Spleen (tissue), 11 donors: ENCODE measurements at regions not wholly inside any gene's neighbourhood (a gene's known extent, or its start where the extent isn't known, plus 50 kb on each side); places are given as distances from the start of the nearest gene placed in this dataset.

ENCODE experiments used
- DNase-seq: peaks from one replicate; pipeline ENCODE4 v3.0.0-alpha.2; 2020
- H3K27ac ChIP-seq, 8 donors: fragments of 200-600 bp; sonication (generic) in 7 of 8; 1 replicate in 4 of 8; 2 replicates in 4 of 8; pipeline versions ENCODE4 v1.5.0 to v1.8.0; 2016 to 2021; ENCODE audit warnings: inconsistent platforms in 4 of 8, mild to moderate bottlenecking in 4 of 8, moderate library complexity in 1 of 8
- H3K27me3 ChIP-seq, 7 donors: fragments of 200-600 bp; sonication (generic) in 6 of 7; replicated peaks in 1 of 7; 1 replicate in 4 of 7; 2 replicates in 3 of 7; pipeline versions ENCODE4 v1.5.0 to v1.8.0; 2016 to 2021; ENCODE audit warnings: inconsistent platforms in 3 of 7, mild to moderate bottlenecking in 1 of 7
- H3K36me3 ChIP-seq, 6 donors: fragments of 200-600 bp; sonication (generic) in 5 of 6; 1 replicate in 4 of 6; 2 replicates in 2 of 6; pipeline versions ENCODE4 v1.5.0 to v1.8.0; 2016 to 2021; ENCODE audit warnings: inconsistent platforms in 2 of 6
- H3K4me1 ChIP-seq, 6 donors: fragments of 200-600 bp; sonication (generic) in 5 of 6; 1 replicate in 3 of 6; 2 replicates in 3 of 6; pipeline versions ENCODE4 v1.5.0 to v1.8.0; 2016 to 2021; ENCODE audit warnings: inconsistent platforms in 3 of 6
- H3K4me3 ChIP-seq, 8 donors: fragments of 200-600 bp; sonication (generic) in 7 of 8; 1 replicate in 4 of 8; 2 replicates in 4 of 8; pipeline versions ENCODE4 v1.5.0 to v1.8.0; 2016 to 2021; ENCODE audit warnings: inconsistent platforms in 4 of 8, mild to moderate bottlenecking in 4 of 8, moderate library complexity in 2 of 8
- H3K9me3 ChIP-seq, 8 donors: fragments of 200-600 bp; sonication (generic) in 7 of 8; 1 replicate in 4 of 8; 2 replicates in 4 of 8; pipeline versions ENCODE4 v1.5.0 to v1.8.0; 2016 to 2021; ENCODE audit warnings: inconsistent platforms in 4 of 8
- POLR2A ChIP-seq, 3 donors: fragments of 450-650 bp; IDR thresholded peaks; one replicate each; pipeline ENCODE4 v1.5.1; 2017; ENCODE audit warnings: antibody characterized with exemption in 3 of 3, mild to moderate bottlenecking in 1 of 3
- POLR2AphosphoS5 ChIP-seq, 3 donors: sonication (generic); formaldehyde crosslinking; IDR thresholded peaks; one replicate each; pipeline ENCODE4 v1.5.1; 2017; ENCODE audit warnings: antibody characterized with exemption in 3 of 3
- WGBS, 5 donors: extraction: QIAGEN DNeasy Blood & Tissue Kit in 3 of 5; methylation state at CpG; one replicate each; pipeline versions ENCODE4 v1.1.5 to v1.1.7; 2013 to 2018; 5-methylcytosine and 5-hydroxymethylcytosine counted together
- intact Hi-C: fragments of 100-400 bp; cut with DNase I; formaldehyde crosslinking; loops from one replicate; pipeline ENCODE4 v1.15.0; 2023; ENCODE audit warnings: low total_unique reads
- TF ChIP-seq, protein P1 (sequence below), 11 experiments: fragments of 200-600 bp in 7 of 11; fragments of 450-650 bp in 4 of 11; sonication (generic) in 4 of 11; IDR thresholded peaks in 8 of 11; conservative IDR thresholded peaks in 3 of 11; 1 replicate in 7 of 11; 2 replicates in 4 of 11; pipeline versions ENCODE4 v1.4.0 to v1.8.0; 2016 to 2021; ENCODE audit warnings: antibody characterized with exemption in 11 of 11, inconsistent platforms in 4 of 11, mild to moderate bottlenecking in 1 of 11
- donor health status: healthy with polysubstance abuse.
- donor health status: DM: no; HTN: no; CAD: no; lungs with moderate emphysema.
- donor health status: DM: no; HTN: no; CAD: no.
- donor health status: Bipolar disorder and iron deficiency.
- donor health status: healthy.
- donor health status: DM: no; HTN: no; CAD: no.
- donor health status: DM: yes; HTN: yes; CAD: no.

DNA sequence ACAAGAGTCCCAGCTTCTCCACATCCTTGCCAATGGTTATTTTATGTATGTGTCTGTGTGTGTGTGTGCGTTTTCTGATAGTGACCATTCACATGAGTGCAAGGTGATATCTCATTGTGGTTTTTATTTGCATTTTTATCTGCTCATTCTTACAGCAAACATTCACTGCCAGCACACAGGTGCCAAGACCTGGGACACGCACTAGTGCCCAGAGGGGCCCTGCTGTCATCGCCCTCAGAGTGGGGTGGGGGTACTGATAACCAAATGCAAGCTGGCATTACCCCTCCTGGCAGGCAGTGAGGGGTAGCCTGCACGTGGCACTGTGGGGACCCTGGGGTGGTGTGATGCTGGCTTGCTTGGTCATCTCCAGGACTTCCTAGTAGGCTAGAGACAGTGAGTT is 285.4 kb downstream of the LPIN1 start:
- Histone ChIP-seq H3K36me3 (no peaks in the 10 kb centered on the region), H3K27ac (peak overlapping the region in 3 of 8 donors; percentile 24 to 33 (median 25)), H3K9me3 (no peaks in the 10 kb centered on the region), H3K4me3 (no peak overlapping the region), H3K4me1 (peaks cover 0 to 53% (median 28%) of the 10 kb centered on the region in 6 donors), H3K27me3 (no peaks in the 10 kb centered on the region)
- peak in 1 of 3 donors; percentile 12 for TF ChIP-seq POLR2AphosphoS5 (IDR thresholded peaks at IDR 0.05)
- TF ChIP-seq, protein P1, sequence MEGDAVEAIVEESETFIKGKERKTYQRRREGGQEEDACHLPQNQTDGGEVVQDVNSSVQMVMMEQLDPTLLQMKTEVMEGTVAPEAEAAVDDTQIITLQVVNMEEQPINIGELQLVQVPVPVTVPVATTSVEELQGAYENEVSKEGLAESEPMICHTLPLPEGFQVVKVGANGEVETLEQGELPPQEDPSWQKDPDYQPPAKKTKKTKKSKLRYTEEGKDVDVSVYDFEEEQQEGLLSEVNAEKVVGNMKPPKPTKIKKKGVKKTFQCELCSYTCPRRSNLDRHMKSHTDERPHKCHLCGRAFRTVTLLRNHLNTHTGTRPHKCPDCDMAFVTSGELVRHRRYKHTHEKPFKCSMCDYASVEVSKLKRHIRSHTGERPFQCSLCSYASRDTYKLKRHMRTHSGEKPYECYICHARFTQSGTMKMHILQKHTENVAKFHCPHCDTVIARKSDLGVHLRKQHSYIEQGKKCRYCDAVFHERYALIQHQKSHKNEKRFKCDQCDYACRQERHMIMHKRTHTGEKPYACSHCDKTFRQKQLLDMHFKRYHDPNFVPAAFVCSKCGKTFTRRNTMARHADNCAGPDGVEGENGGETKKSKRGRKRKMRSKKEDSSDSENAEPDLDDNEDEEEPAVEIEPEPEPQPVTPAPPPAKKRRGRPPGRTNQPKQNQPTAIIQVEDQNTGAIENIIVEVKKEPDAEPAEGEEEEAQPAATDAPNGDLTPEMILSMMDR (IDR thresholded peaks at IDR 0.05 in 8 of 11, conservative IDR thresholded peaks at IDR 0.05 in 3 of 11), result no peak
- TF ChIP-seq POLR2A (IDR thresholded peaks at IDR 0.05), result no peak
- 60 to 81% (median 69%) methylated on average over 4 of the region's 4 CpGs for WGBS, 5 donors
- intact Hi-C loops, result no loop called here
- peak; percentile 83 for DNase-seq

DNA sequence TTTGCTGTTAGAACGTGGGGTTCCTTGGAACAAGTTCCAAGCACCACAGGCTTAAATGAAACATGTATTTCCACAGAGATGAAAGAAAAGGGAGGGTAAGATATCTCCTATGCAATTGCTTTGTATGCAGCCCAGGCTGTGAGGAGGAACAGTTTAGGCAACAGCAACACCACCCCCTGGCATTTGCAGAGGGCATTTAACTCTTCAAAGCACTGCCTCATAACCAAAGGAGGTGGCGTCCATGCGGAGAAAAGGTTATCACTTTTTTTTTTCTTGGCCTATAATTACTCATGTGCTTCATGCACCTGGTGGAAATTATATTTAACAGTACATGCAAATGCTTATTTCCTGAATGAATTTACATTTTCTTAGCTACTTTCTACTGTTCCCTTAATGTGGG is 286.0 kb downstream of the LPIN1 start:
- peaks cover 0 to 57% (median 28%) of the 10 kb centered on the region in 6 donors for H3K4me1 ChIP-seq
- TF ChIP-seq, protein P1 (IDR thresholded peaks at IDR 0.05 in 8 of 11, conservative IDR thresholded peaks at IDR 0.05 in 3 of 11), result peak in 8 of 11 experiments; percentile 17 to 51 (median 34)
- TF ChIP-seq POLR2A (IDR thresholded peaks at IDR 0.05), result no peak
- H3K36me3 ChIP-seq, result no peaks in the 10 kb centered on the region
- H3K27me3 ChIP-seq, result no peaks in the 10 kb centered on the region
- DNase-seq, result no peak
- H3K9me3 ChIP-seq, result no peaks in the 10 kb centered on the region
- H3K27ac ChIP-seq, result peak overlapping the region in 3 of 8 donors; percentile 25 to 44 (median 33)
- WGBS, 5 donors, result 60 to 73% (median 65%) methylated on average over 3 of the region's 3 CpGs
- intact Hi-C loops, result no loop called here
- H3K4me3 ChIP-seq, result no peak overlapping the region

DNA sequence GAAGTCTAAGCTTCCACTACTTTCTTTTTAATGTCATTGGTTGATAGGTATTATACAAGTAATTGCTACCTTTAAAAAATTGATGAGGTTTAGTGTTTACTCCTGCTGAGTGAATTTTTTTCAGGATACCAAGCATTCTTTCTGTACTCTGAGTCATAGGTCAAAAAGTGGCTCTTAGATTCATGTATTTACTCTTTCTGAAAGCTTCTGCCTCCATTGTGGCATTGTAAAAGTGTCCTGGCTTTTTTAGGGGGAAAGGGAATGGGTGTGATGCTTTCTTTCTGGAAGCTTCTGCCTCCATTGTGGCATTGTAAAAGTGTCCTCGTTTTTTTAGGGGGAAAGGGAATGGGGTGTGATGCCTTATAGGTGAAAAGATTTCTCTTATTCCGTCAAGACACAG is 286.5 kb downstream of the LPIN1 start:
- Histone ChIP-seq H3K36me3 (no peaks in the 10 kb centered on the region), H3K27me3 (no peaks in the 10 kb centered on the region), H3K4me3 (no peak overlapping the region), H3K4me1 (peaks cover 0 to 57% (median 28%) of the 10 kb centered on the region in 6 donors), H3K27ac (peak overlapping the region in 3 of 8 donors; percentile 21 to 44 (median 39)), H3K9me3 (no peaks in the 10 kb centered on the region)
- TF ChIP-seq, protein P1 (IDR thresholded peaks at IDR 0.05 in 8 of 11, conservative IDR thresholded peaks at IDR 0.05 in 3 of 11), result no peak
- TF ChIP-seq POLR2AphosphoS5 (IDR thresholded peaks at IDR 0.05) (no peak), POLR2A (IDR thresholded peaks at IDR 0.05) (no peak)
- DNase-seq, result no peak
- 56 to 71% (median 64%) methylated on average over 2 of the region's 2 CpGs for WGBS, 5 donors
- intact Hi-C loops, result no loop called here

DNA sequence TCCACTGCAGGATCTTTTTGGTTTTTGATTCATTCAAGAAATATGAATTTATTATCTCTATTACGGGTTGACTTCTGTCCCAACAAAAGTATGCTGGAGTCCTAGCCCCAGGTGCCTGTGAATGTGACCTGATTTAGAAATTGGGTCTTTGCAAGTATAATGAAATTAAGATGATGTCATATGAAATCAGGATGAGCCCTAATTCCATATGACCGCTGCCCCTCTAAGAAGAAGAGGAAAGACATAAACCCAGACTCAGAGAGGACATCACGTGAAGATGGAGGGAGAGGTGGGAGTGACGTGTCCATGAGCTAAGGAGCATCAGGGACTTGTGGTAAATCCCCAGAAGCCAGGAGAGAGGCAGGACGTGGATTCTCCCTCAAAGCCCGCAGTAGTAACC is 287.1 kb downstream of the LPIN1 start:
- no peak overlapping the region for H3K4me3 ChIP-seq
- intact Hi-C loops, result no loop called here
- peaks cover 0 to 4% (median 0%) of the 10 kb centered on the region in 8 donors for H3K9me3 ChIP-seq
- H3K27ac ChIP-seq, result peak overlapping the region in 3 of 8 donors; percentile 39 to 64 (median 44)
- no peaks in the 10 kb centered on the region for H3K36me3 ChIP-seq
- 82 to 93% (median 90%) methylated on average over 6 of the region's 6 CpGs for WGBS, 5 donors
- no peak for DNase-seq
- TF ChIP-seq POLR2AphosphoS5 (IDR thresholded peaks at IDR 0.05) (no peak), POLR2A (IDR thresholded peaks at IDR 0.05) (no peak)
- TF ChIP-seq, protein P1 (IDR thresholded peaks at IDR 0.05 in 8 of 11, conservative IDR thresholded peaks at IDR 0.05 in 3 of 11), result no peak
- no peaks in the 10 kb centered on the region for H3K27me3 ChIP-seq
- peaks cover 0 to 57% (median 28%) of the 10 kb centered on the region in 6 donors for H3K4me1 ChIP-seq
